MCF 10A (cell line): ENCODE measurements at regions not wholly inside any gene's neighbourhood (a gene's known extent, or its start where the extent isn't known, plus 50 kb on each side); places are given as distances from the start of the nearest gene placed in this dataset.

Source experiments
- BruUV-seq: library from RNA; stranded (reverse); fragments of 400-500 nt; replicated peaks from 2 replicates; lab custom pipeline; 2021; lab: Mats Ljungman, UMichigan
- CTCF ChIA-PET: fragments of 300-600 bp; sonication (Branson Sonifier 250); formaldehyde crosslinking; extraction: SDS; loops from one replicate; lab custom pipeline; 2021; ENCODE audit warnings: antibody characterized with exemption, inconsistent platforms; lab: Yijun Ruan, JAX
- POLR2A ChIA-PET: fragments of 300-600, 350-650 bp; sonication (Branson Sonifier 250); formaldehyde crosslinking; extraction: SDS; loops from one replicate; lab custom pipeline; 2020; ENCODE audit warnings: antibody characterized with exemption, inconsistent platforms; lab: Yijun Ruan, JAX
- DNase-seq: peaks from one replicate; pipeline ENCODE4 v3.0.0-alpha.2; 2018; ENCODE audit not compliant: unreplicated experiment
- H3K27ac Mint-ChIP-seq: one replicate; pipeline ENCODE4 v1.8.0; 2022; ENCODE audit warnings: mild to moderate bottlenecking, low read depth, mixed read lengths; ENCODE audit not compliant: unreplicated experiment
- H3K27me3 Mint-ChIP-seq: one replicate; pipeline ENCODE4 v1.8.0; 2022; ENCODE audit warnings: mixed read lengths; ENCODE audit not compliant: insufficient read depth, unreplicated experiment
- H3K36me3 Mint-ChIP-seq: one replicate; pipeline ENCODE4 v1.8.0; 2022; ENCODE audit warnings: mild to moderate bottlenecking, moderate library complexity, mixed read lengths; ENCODE audit not compliant: insufficient read depth, unreplicated experiment
- H3K4me1 Mint-ChIP-seq: one replicate; pipeline ENCODE4 v1.8.0; 2022; ENCODE audit warnings: mixed read lengths; ENCODE audit not compliant: insufficient read depth, unreplicated experiment
- H3K4me3 Mint-ChIP-seq: one replicate; pipeline ENCODE4 v1.8.0; 2022; ENCODE audit warnings: mild to moderate bottlenecking, moderate library complexity, mixed read lengths; ENCODE audit not compliant: unreplicated experiment
- H3K9me3 Mint-ChIP-seq: one replicate; pipeline ENCODE4 v1.8.0; 2022; ENCODE audit warnings: mixed read lengths; ENCODE audit not compliant: unreplicated experiment
- intact Hi-C: fragments of 100-400 bp; cut with micrococcal nuclease; formaldehyde crosslinking; loops from 2 replicates; pipeline ENCODE4 v1.14.1; 2022
- TF ChIP-seq, protein P1 (sequence below): fragments of 200-600 bp; IDR thresholded peaks from one replicate; pipeline ENCODE4 v1.8.0; 2022; ENCODE audit warnings: antibody characterized with exemption, mild to moderate bottlenecking; ENCODE audit not compliant: unreplicated experiment

DNA sequence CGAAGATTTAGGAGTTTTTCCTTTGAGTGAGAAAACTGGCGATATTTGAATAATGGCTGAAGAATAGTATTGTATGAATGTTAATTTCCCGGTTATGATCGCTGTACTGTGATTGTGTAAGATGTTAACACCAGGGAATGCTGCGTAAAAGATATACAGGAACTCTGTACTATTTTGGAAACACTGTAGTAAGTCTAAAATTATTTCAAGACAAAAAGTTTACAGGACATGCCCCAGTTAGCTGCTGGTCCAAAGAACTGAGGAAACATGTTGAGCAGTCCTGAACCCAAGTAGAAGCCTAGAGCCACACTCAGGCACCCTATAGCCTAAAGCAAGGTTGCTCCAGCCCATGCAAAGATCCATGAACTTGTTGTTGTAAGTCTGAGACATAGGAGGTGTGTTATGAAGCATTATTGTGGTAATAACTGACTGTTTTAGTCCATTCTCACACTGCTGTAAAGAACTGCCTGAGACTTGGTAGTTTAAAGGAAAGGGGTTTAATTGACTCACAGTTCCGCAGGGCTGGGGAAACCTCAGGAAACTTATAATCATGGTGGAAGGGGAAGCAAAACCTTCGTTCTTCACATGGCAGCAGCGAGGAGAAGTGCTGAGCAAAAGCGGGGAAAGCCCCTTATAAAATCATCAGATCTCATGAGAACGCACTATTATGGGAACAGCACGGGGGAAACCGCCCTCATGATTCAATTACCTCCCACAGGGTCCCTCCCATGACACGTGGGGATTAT is 99.8 kb upstream of the RESF1 start:
- Mint-ChIP-seq H3K4me3 (no peak overlapping the region), H3K27ac (no peak overlapping the region), H3K9me3 (no peaks in the 10 kb centered on the region), H3K36me3 (peaks cover 4% of the 10 kb centered on the region), H3K4me1 (no peaks in the 10 kb centered on the region), H3K27me3 (no peaks in the 10 kb centered on the region)
- intact Hi-C loops = no loop called here
- TF ChIP-seq, protein P1, sequence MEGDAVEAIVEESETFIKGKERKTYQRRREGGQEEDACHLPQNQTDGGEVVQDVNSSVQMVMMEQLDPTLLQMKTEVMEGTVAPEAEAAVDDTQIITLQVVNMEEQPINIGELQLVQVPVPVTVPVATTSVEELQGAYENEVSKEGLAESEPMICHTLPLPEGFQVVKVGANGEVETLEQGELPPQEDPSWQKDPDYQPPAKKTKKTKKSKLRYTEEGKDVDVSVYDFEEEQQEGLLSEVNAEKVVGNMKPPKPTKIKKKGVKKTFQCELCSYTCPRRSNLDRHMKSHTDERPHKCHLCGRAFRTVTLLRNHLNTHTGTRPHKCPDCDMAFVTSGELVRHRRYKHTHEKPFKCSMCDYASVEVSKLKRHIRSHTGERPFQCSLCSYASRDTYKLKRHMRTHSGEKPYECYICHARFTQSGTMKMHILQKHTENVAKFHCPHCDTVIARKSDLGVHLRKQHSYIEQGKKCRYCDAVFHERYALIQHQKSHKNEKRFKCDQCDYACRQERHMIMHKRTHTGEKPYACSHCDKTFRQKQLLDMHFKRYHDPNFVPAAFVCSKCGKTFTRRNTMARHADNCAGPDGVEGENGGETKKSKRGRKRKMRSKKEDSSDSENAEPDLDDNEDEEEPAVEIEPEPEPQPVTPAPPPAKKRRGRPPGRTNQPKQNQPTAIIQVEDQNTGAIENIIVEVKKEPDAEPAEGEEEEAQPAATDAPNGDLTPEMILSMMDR = no peak
- BruUV-seq = no TSS peak
- no peak for DNase-seq
- ChIA-PET POLR2A (no interaction called here), CTCF (interaction anchor here (0.5 kb wide), 1 partner anchor 34 kb away, joined by 5 read pairs; no protein-coding TSS in a partner anchor)

DNA sequence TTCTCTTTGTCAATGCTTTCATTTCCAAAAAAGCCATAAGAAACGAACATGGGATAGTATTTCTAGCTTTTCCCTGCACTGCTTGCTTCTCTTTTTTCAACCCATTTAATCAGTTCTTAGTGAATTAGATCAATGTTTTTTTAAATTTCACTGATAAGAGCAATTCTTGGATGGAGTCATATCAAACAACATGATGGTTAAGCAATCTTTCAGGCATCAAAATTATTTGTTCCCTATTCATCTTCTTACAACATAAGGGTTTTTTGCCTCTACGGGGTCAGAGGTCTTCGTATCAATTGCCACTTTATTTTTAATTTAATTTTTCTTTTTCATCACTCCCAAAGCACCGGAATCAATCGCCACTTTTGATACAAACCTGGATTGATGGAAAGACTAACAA is 103.8 kb upstream of the RESF1 start:
- H3K4me1 Mint-ChIP-seq = no peaks in the 10 kb centered on the region
- no peak overlapping the region for H3K27ac Mint-ChIP-seq
- H3K4me3 Mint-ChIP-seq = no peak overlapping the region
- no peaks in the 10 kb centered on the region for H3K27me3 Mint-ChIP-seq
- TF ChIP-seq, protein P1 = no peak
- H3K9me3 Mint-ChIP-seq = peaks cover 12% of the 10 kb centered on the region
- BruUV-seq = no TSS peak
- no peak for DNase-seq
- intact Hi-C loops = no loop called here
- peaks cover 4% of the 10 kb centered on the region for H3K36me3 Mint-ChIP-seq
- ChIA-PET CTCF (no interaction called here), POLR2A (no interaction called here)

DNA sequence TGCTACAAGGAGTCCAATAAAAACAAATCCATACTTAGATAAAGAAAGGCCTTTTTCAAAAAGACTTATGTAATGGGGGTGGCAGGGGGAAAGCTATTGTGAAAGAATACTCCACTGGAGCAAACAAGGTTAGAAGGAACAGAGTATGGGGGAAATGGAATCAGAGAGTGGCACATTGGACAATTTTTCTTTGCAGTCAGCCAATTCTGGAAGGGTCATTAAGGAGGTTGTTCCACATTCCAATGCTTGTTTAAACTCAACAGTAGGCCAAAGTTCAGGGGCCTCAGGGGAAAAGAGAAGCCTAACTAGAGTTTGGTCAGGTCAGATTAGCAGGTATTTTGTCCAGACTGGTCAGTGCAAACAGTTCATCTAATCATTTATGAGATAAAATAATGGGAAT is 105.2 kb upstream of the RESF1 start:
- Mint-ChIP-seq H3K27ac (no peak overlapping the region), H3K9me3 (peaks cover 12% of the 10 kb centered on the region), H3K4me3 (no peak overlapping the region), H3K4me1 (no peaks in the 10 kb centered on the region), H3K36me3 (no peaks in the 10 kb centered on the region), H3K27me3 (no peaks in the 10 kb centered on the region)
- ChIA-PET CTCF (no interaction called here), POLR2A (interaction anchor here (0.9 kb wide), 1 partner anchor 39 kb away, joined by 3 read pairs; no protein-coding TSS in a partner anchor)
- DNase-seq = no peak
- intact Hi-C loops = no loop called here
- no TSS peak for BruUV-seq
- TF ChIP-seq, protein P1 = no peak

DNA sequence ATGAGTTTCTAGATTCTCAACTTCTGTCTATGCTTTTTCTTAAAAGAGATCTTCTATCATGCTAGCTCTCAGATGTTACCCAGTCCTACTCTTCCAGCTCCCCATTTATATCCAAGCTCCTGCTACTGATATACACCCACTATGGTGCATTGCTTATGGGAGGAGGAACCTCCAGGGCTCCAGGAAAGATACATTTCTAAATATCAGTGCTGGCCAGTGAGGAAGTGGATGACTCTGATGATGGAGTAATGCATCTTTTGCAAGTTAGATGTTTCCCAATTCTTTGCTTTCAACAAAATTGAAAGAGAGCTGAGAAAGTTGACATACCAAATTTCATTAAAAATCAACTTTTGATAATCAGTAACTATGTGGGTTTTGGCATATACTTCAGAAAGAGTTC is 105.7 kb upstream of the RESF1 start:
- Mint-ChIP-seq H3K9me3 (peaks cover 12% of the 10 kb centered on the region), H3K27ac (no peak overlapping the region), H3K4me1 (no peaks in the 10 kb centered on the region), H3K27me3 (no peaks in the 10 kb centered on the region), H3K4me3 (no peak overlapping the region), H3K36me3 (no peaks in the 10 kb centered on the region)
- CTCF ChIA-PET = no interaction called here
- POLR2A ChIA-PET = interaction anchor here (0.9 kb wide), 1 partner anchor 39 kb away, joined by 3 read pairs; no protein-coding TSS in a partner anchor
- BruUV-seq = no TSS peak
- no peak for DNase-seq
- intact Hi-C loops = no loop called here
- TF ChIP-seq, protein P1 = no peak
